GM21515 (cell line): ENCODE measurements at regions not wholly inside any gene's neighbourhood (a gene's known extent, or its start where the extent isn't known, plus 50 kb on each side); places are given as distances from the start of the nearest gene placed in this dataset.
"Not testable (repeated sequence)": the region's sequence is repeated elsewhere in the genome, so short reads cannot be mapped to it uniquely, and the experiment has no call there.

Experiments used
- ATAC-seq: cut with Tn5 transposase; IDR thresholded peaks from one replicate; pipeline ENCODE4 v1.9.1; 2021; ENCODE audit not compliant: unreplicated experiment

DNA sequence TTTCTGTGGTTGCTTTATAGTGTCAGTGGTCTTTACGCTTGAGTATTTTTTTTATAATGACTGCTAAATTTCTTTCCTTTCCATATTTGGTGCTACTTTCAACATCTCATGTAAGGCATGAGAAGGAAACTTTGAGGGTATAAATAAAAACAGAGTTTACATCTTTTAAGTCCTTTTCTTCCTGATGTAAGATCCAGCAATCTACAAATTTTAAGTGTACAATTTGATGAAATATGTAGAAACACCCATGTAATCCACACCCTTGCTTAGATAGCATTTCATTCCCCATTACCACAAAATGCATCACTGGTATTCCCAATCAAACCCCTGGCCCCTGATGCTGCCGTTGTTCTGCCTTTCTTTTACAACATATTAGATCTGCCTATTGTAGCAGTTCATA, 769.1 kb downstream of the CCDC85A start:
- no peak for ATAC-seq

DNA sequence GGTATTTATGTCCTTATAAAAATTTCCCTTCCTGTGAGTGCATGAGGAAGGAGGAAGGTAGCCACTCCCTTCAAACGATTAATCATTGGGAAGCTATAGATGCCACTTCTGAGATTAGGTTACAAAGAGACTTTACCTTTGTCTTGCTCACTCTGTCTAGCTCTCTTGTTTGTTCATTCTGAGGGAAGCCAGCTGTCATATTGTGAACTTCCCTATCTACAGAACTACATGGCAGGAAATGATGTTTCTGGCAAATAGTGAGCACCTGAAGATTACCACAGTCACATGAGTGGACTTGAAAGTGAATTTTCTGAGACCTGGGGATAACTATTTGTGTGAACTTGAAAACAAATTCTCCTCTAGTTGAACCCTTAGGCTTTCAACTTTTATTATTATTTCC, 776.8 kb downstream of the CCDC85A start:
- ATAC-seq = no peak

GRCh38 chr2:56962673-56963072, 778.9 kb downstream of the CCDC85A start:
- ATAC-seq = no peak

DNA sequence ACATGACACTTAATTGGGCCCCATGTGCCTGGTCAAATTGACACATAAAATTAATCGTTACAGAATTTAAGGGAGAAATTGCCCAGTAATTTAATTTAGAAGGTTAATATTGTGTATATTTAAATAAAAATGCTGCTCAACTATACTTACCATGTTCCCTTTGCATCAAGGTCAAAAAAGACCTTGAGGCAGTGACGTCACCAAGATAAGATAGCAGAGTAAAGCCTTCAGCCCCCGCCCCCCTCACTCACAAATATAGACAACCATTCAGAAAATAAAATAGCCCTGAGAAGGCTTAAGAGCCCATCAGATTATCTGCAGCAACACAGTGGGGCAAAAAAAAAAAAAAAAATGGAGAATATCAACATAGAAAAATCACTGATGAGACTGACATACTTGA, 785.7 kb downstream of the CCDC85A start:
- ATAC-seq = no peak

GRCh38 chr2:56971383-56971974, 787.7 kb downstream of the CCDC85A start:
- ATAC-seq = no peak

GRCh38 chr2:56981554-56981953, 797.8 kb downstream of the CCDC85A start:
- no peak for ATAC-seq

DNA sequence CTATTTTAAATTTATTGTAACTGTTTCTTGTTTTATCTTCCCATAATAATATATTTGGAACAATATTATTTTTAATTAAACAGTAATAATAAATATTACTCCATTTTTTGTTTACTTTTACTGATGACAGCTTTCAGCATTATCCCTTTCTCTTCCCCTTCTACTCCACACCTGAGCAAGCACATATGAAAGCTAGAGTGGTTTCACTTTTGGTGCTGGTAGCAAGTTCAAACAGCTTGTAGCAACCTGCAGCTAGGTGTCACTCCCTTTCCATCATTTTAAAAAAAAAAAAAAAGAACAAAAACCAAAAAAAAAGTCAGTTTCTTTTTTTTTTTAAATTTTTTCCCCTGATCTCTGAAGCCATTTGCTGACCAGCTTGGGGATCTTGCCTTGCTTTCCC, 801.8 kb downstream of the CCDC85A start:
- no peak for ATAC-seq

- no peak for ATAC-seq
Observed at GRCh38 chr2:57022496-57022895, 838.7 kb downstream of the CCDC85A start.

- no peak for ATAC-seq
Observed at GRCh38 chr2:57044931-57045635, 861.3 kb downstream of the CCDC85A start.

DNA sequence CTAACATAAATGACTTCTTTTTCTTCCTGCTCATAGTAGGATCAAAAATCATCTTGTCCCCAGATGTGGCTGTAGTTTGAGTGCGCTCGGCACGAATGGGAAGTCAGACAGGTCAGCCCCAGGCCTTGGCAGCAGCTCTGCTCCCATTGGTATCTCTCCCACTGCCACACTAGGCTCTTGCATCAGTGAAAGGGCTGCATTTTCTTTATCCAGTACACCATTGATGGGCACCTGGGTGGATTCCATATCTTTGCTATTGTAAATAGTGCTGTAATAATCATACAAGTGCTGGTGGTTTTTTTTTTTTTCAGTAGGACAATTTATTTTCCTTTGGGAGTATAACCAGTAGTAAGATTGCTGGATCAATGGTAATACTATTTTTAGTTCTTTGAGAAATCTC, 865.5 kb downstream of the CCDC85A start:
- ATAC-seq = no peak

- no peak for ATAC-seq
Observed at GRCh38 chr2:57050007-57050406, 866.2 kb downstream of the CCDC85A start.

DNA sequence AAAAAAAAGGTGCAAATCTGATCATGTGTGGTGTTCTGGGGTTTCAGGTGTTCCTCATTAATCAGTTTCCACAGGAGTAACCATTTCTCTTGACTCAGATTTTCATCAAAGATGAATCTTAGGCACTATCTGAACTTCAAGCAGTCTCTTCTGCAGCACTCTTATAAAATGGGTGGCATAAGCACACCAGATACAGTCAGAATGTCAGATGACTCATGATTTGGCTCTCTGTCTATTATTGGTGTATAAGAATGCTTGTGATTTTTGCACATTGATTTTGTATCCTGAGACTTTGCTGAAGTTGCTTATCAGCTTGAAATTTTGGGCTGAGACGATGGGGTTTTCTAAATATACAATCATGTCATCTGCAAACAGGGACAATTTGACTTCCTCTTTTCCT, 882.5 kb downstream of the CCDC85A start:
- not testable (repeated sequence) for ATAC-seq

DNA sequence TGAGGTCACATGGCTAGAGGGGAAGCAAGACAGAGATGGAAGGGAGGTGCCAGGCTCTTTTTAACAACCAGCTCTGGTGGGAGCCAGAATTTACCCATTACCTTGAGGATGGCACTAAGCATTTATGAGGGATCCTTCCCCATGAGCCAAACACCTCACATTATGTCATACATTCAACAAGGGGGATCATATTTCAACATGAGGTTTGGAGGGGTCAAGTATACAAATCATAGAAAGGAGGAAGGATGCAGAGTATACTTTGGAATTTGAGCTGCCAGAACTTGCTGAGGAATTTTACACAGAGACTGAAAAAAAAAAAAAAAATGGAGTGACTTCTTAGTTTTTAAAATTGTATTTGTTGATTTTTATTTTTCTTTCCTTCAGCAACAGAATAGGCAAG, 891.4 kb downstream of the CCDC85A start:
- no peak for ATAC-seq

- no peak for ATAC-seq
Observed at GRCh38 chr2:57080035-57080434, 896.2 kb downstream of the CCDC85A start.

GRCh38 chr2:57084697-57085281, 901.0 kb downstream of the CCDC85A start:
- ATAC-seq = no peak

DNA sequence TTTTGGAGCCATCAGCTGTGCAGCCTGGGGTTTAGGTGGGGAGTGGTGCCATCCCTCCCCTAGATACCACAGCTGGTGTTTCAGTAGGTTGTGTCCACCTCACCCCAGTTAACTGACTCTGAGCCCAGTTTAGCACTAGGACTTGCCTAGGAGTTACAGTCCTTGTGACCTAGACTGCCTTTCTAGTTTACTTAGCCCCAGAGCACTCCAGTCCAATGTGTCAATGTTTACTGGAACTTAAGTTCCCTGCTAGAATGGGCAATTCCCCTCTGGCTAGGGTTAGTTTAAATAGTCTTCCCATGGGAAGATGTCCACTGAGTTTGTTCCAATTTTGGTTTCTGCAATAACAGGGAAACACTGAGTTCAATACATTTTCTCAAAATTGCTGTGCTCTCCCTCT, 909.2 kb downstream of the CCDC85A start:
- ATAC-seq = no peak

DNA sequence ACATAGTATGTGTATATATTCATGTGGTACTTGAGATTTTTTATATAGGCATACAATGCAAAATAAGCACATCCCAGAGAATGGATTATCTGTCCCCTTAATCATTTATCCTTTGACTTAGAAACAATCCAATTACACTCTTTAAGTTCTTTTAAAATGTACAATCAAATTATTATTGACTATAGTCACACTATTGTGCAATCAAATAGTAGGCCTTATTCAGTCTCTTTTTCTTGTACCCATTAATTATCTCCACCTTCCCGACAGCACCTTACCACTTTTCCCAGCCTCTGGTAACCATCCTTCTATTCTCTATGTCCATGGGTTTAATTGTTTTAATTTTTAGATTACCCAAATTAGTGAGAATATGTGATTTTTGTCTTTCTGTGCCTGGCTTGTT, 914.1 kb downstream of the CCDC85A start:
- ATAC-seq = no peak

GRCh38 chr2:57100436-57100835, 916.6 kb downstream of the CCDC85A start:
- ATAC-seq = no peak

DNA sequence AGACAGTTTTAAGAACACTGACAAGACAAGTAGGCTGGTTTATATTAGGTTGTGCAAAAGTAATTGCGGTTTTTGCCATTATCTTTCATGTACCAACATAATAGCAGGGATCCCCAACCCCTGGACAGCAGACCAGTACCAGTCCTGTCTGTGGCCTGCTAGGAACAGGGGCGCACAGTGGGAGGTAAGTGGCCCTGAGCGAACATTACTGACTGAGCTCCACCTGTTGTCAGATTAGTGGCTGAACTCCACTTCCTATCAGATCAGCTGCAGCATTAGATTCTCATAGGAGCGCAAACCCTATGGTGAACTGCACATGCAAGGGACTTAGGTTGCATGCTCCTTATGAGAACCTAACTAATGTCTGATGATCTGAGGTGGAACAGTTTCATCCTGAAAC, 921.9 kb downstream of the CCDC85A start:
- ATAC-seq = no peak

DNA sequence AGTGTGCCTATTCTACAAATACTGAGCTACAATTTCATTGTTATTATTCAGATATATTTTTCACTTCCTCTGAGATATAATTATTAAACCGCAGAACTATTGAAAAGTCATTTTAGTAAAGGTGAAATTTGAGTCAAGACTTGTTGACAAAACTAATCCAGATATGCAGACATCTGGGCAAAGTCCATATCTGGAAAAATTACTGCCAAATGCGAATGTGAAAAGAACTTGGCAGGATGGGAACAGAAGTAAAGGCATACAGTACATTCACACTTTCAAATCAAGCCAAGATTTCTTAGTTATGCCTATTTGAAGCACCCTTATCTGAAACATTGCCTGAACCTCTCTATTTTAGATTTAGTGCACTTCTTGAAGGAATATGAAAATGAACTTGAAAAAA, 923.6 kb downstream of the CCDC85A start:
- no peak for ATAC-seq

GRCh38 chr2:57111531-57111930, 927.7 kb downstream of the CCDC85A start:
- no peak for ATAC-seq

- ATAC-seq = no peak
Observed at GRCh38 chr2:57119141-57119540, 927.5 kb upstream of the VRK2 start.

DNA sequence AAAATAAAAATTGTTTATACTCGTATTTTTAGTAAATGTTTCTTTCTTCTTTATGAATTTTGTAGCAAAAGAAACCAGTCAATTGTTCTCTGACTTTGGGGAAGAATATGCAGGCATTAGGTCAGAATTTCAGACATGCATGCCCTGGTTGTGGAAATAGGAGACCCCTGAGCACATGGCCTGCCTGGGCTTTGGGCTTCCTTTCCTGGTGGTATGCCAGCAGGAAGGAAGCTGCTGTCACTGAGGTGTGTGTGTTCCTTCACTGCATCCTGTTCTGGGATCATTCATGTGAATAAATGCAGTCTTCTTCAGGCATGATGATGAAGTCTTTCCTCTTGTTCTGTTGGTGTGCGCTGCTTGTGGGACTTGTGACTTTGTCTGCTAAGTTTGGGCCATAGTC, 920.2 kb upstream of the VRK2 start:
- ATAC-seq = no peak
